ENCODE measurements at regions not wholly inside any gene's neighbourhood (a gene's known extent, or its start where the extent isn't known, plus 50 kb on each side); places are given as distances from the start of the nearest gene placed in this dataset.

- Mint-ChIP-seq H3K27me3 (ENCODE audit: low read depth) (peaks cover 2% of the 10 kb centered on the region; the same call in 1 of the 2 replicates), H3K4me1 (peaks cover 12 to 16% of the 10 kb centered on the region in 2 experiments), H3K27ac (no peak overlapping the region), H3K9me3 (no peaks in the 10 kb centered on the region), H3K36me3 (ENCODE audit: insufficient read depth in 1 of 3, low read depth in 3 of 3) (no peaks in the 10 kb centered on the region), H3K4me3 (no peak overlapping the region)
- Histone ChIP-seq H3K9me3 (ENCODE audit: control insufficient read depth, low read depth, low read length) (no peaks in the 10 kb centered on the region), H2AK5ac (ENCODE audit: insufficient read length, low read length) (no peak overlapping the region), H2AFZ (ENCODE audit: low read length) (no peak overlapping the region), H3K23me2 (ENCODE audit: insufficient read length, low read depth, low read length, poor library complexity, severe bottlenecking) (no peaks in the 10 kb centered on the region), H3K4ac (ENCODE audit: low read depth, low read length) (no peak overlapping the region), H2BK15ac (ENCODE audit: low read depth, low read length) (no peak overlapping the region), H2BK20ac (ENCODE audit: low read depth, low read length, poor library complexity, severe bottlenecking) (no peak overlapping the region), H4K91ac (ENCODE audit: insufficient read length, low read depth, low read length) (no peak overlapping the region), H4K8ac (replicated peaks; ENCODE audit: insufficient read length, low read depth, low read length) (no peak overlapping the region), H4K20me1 (ENCODE audit: control insufficient read depth, insufficient read depth, insufficient read length) (no peaks in the 10 kb centered on the region), H2BK5ac (ENCODE audit: insufficient read length, low read length) (no peak overlapping the region), H3K4me2 (ENCODE audit: insufficient read depth, insufficient read length, low read length) (no peak overlapping the region), H3K9ac (ENCODE audit: extremely low read depth, insufficient read length, low read length) (no peak overlapping the region), H3K14ac (ENCODE audit: insufficient read depth, low read length) (no peak overlapping the region), H2BK120ac (ENCODE audit: low read depth, low read length, poor library complexity, severe bottlenecking) (no peak overlapping the region), H3T11ph (ENCODE audit: low read length) (no peak overlapping the region), H3K18ac (ENCODE audit: insufficient read length, low read depth, low read length) (no peak overlapping the region), H3K79me2 (ENCODE audit: insufficient read depth, low read length) (no peaks in the 10 kb centered on the region), H3K4me1 (ENCODE audit: insufficient read depth, low read length) (no peaks in the 10 kb centered on the region), H4K5ac (ENCODE audit: insufficient read length, low read depth, low read length) (no peak overlapping the region), H2BK12ac (ENCODE audit: insufficient read length, low read depth, low read length) (no peak overlapping the region), H3K79me1 (ENCODE audit: insufficient read depth, low read depth, low read length, poor library complexity, severe bottlenecking) (no peaks in the 10 kb centered on the region), H3K27ac (ENCODE audit: insufficient read length, low read depth, low read length) (no peak overlapping the region), H3K27me3 (ENCODE audit: insufficient read depth, low read length) (no peaks in the 10 kb centered on the region), H3K23ac (ENCODE audit: insufficient read length, low read depth, low read length) (no peak overlapping the region), H3K56ac (ENCODE audit: insufficient read length, low read depth, low read length) (no peak overlapping the region)
- no peak for DNase-seq
- no CpG with 5 or more reads among the region's 7 CpGs for WGBS (ENCODE audit: extremely low coverage, insufficient read length, low lambda C conversion rate)
- TF ChIP-seq CTCF (conservative IDR thresholded peaks at IDR 0.05), result no peak
Measured at GRCh38 chr15:67925182-67925581, 85.3 kb upstream of the RNU6-1 start.
